GM10266 (cell line): ENCODE measurements at regions not wholly inside any gene's neighbourhood (a gene's known extent, or its start where the extent isn't known, plus 50 kb on each side); places are given as distances from the start of the nearest gene placed in this dataset.

Experiments
- DNase-seq: peaks from one replicate; pipeline ENCODE4 v3.0.0; 2012; ENCODE audit errors: extremely low spot score
- TF ChIP-seq, protein P1 (sequence below): IDR thresholded peaks from 2 replicates; pipeline ENCODE4 v1.5.1; 2012; ENCODE audit warnings: mild to moderate bottlenecking, low read depth; ENCODE audit not compliant: control insufficient read depth, insufficient read depth; ENCODE audit errors: missing control alignments

DNA sequence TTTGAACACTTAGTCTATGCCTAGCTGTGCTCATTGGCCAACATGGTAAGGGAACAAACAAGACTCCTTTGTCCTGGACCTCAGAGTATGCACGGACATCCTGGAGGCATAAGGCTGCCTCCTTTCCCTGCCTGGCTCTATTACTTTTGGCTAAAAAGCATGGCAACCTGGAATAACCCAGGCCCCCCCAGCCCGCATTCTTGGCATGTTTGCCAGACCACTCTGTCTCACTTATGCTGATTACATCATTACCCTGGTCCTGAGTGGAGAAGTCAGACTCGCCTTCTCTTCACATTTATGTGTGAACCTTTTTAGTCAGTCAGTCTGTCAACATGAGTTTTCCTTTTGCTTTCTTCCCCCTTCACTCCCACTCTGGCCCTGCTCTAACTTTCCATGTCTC lies 58.0 kb upstream of the ELK3 start:
- TF ChIP-seq, protein P1, sequence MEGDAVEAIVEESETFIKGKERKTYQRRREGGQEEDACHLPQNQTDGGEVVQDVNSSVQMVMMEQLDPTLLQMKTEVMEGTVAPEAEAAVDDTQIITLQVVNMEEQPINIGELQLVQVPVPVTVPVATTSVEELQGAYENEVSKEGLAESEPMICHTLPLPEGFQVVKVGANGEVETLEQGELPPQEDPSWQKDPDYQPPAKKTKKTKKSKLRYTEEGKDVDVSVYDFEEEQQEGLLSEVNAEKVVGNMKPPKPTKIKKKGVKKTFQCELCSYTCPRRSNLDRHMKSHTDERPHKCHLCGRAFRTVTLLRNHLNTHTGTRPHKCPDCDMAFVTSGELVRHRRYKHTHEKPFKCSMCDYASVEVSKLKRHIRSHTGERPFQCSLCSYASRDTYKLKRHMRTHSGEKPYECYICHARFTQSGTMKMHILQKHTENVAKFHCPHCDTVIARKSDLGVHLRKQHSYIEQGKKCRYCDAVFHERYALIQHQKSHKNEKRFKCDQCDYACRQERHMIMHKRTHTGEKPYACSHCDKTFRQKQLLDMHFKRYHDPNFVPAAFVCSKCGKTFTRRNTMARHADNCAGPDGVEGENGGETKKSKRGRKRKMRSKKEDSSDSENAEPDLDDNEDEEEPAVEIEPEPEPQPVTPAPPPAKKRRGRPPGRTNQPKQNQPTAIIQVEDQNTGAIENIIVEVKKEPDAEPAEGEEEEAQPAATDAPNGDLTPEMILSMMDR, result no peak
- no peak for DNase-seq

DNA sequence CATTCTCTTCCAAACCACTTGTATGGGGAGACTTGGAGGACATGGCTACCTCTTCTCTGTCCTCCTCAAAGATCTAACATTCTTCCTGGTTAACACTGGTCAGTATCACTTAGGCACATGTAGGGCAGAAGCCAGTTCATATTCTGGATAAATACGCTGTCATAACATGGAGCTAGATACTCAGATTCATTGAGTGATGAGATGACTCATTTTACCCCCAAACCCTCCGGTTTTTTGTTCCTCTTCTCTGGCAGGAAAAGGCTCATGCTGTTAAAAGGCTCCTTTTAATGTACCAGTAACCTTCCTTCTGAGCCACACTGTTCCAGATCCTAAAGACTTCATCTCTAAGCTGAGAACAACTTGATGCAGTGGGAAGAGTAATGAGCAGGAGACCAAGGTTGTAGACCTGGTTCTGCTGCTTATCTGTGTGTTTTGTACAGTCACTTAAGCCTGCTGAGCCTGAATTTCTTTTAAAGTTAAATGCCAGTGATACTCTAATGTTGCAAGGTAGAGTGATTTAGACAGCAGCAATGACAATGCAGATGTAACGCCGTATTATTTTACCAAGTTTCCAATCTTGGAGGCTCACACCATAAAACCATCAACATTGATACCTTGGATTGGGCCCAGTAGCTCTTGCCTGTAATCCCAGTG lies 57.3 kb upstream of the ELK3 start:
- TF ChIP-seq, protein P1, result no peak
- DNase-seq, result no peak

DNA sequence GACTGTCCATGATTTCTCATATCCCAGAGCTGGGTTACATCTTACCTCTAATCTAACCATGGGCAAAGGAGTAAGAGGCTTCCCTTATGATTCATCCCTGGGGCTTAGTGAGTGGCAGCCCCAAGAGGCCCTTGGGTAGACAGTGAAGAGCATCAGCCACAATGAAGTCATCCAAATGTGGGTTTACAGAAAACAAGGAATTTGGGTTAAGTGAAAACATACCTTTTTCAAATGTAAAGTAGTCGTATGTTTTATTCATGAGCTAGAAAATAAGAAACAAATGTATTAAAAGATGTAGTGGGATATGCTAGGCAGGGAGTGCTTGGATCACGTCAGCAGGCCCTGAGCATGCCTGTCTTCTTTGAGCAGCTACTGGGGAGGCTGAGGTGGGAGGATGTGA lies 54.0 kb upstream of the ELK3 start:
- DNase-seq, result no peak
- TF ChIP-seq, protein P1, result no peak

DNA sequence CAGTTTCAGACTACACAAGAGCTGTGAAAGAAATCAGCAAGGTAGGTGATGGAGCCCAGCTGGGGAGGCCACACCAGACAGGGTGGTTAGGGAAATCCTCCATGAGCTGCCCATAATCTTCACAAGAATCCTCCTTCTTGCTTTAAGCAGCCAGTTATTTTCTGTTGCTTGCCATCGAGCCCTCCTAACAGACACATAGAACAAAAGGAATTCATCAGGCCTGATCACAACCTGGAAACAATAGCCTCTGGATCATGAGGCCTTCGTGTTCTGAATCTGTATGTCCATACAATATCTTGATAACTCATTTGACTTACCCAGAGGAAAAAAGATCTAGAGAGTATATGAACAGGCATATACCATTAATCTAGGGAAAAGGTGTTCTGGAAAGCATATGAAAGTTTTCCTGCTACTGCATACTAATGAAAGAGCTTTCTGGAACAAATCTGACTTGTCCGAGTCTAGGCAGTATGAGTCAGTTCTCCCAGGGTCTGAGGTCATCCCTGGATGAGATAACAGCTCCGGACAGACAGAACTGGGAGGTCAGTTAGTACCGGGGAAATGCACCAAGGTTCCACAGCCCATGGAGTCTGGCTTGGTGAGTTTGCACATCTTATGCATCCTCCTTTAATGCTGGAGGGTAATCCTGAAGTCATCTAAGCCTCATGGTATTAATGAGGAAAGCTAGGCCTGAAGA lies 52.8 kb upstream of the ELK3 start:
- no peak for DNase-seq
- TF ChIP-seq, protein P1, result no peak

DNA sequence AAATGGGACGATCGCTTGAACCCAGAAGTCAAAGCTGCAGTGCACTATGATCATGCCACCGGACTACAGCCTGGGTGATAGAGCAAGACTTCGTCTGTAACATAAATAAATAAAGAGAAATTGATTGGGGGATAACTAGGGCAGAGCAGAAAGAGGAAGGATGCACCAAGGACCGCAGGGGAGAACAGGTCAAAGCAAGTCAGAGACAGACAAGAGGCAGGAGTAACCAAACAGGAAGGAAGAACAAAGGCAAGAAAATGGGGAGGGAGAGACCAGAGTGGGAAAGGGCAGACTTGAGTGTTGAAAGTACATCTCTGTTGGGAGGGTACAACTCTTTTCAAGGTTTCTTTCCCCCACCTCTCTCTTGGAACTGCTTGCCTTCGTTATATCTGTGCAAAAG lies 50.8 kb upstream of the ELK3 start:
- TF ChIP-seq, protein P1, result no peak
- no peak for DNase-seq

DNA sequence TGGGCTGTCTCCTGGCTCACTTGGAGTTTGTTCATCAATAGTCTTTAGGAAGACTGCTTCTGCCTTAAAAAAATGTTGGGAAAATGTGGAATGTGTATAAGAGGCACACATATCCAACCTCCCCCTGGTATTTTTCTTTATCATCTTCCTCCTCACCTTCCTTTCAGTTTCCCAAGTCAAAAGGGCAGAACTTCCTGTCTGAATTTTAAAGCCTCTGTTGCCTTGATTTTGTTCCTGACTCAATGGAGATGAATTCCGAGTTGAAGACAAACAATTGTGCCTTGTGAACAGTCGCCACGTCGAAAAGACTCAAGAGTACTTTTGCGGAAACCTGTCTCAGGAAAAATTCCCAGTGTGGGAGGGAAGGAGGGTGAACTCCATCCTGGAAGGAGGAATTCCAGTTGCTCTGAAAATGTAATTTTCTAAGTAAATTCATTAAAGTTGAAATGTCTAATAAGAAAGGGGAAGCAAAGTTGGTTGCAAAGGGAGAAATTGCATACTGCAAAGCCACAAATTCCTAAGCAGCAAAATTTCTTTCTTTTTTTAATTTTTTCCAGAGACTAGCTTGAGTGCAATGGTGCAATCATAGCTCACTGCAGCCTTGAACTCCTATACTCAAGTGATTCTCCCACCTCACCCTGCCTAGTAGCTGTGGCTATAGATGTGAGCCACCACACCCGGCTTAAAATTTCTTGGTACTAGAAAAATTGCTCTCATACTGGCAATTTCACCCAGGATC lies 50.2 kb upstream of the ELK3 start:
- TF ChIP-seq, protein P1, result no peak
- DNase-seq, result no peak
